ENCODE measurements at regions not wholly inside any gene's neighbourhood (a gene's known extent, or its start where the extent isn't known, plus 50 kb on each side); places are given as distances from the start of the nearest gene placed in this dataset.

GRCh38 chr15:38624244-38625205, 59.9 kb upstream of the RASGRP1 start:
- Histone ChIP-seq H3K27ac (no peak overlapping the region), H3K4me3 (no peak overlapping the region), H3K4me1 (peaks cover 0 to 19% (median 6%) of the 10 kb centered on the region in 4 donors), H3K9me3 (no peaks in the 10 kb centered on the region), H3K27me3 (no peaks in the 10 kb centered on the region), H3K36me3 (no peaks in the 10 kb centered on the region)
- intact Hi-C loops (cut with DNase I; ENCODE audit: low total_unique reads) (no loop called here), in situ Hi-C loops (cut with MboI; ENCODE audit: low pct_ligation_motif_present in 1 of 4, low pct_unique_long_range_greater_than_20kb in 1 of 4, low sequenced_read_pairs in 3 of 4) (no loop called here)
- TF ChIP-seq EP300 (IDR thresholded peaks at IDR 0.05; ENCODE audit: low read depth) = no peak
- no peak for TF ChIP-seq POLR2A (IDR thresholded peaks at IDR 0.05)
- TF ChIP-seq POLR2AphosphoS5 (IDR thresholded peaks at IDR 0.05) = no peak
- TF ChIP-seq, protein P1, sequence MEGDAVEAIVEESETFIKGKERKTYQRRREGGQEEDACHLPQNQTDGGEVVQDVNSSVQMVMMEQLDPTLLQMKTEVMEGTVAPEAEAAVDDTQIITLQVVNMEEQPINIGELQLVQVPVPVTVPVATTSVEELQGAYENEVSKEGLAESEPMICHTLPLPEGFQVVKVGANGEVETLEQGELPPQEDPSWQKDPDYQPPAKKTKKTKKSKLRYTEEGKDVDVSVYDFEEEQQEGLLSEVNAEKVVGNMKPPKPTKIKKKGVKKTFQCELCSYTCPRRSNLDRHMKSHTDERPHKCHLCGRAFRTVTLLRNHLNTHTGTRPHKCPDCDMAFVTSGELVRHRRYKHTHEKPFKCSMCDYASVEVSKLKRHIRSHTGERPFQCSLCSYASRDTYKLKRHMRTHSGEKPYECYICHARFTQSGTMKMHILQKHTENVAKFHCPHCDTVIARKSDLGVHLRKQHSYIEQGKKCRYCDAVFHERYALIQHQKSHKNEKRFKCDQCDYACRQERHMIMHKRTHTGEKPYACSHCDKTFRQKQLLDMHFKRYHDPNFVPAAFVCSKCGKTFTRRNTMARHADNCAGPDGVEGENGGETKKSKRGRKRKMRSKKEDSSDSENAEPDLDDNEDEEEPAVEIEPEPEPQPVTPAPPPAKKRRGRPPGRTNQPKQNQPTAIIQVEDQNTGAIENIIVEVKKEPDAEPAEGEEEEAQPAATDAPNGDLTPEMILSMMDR (IDR thresholded peaks at IDR 0.05) = no peak
- 63 to 71% methylated on average over 6 to 8 of the region's 8 CpGs for WGBS, 2 donors (ENCODE audit: low coverage in 1 of 2)
- DNase-seq = no peak

DNA sequence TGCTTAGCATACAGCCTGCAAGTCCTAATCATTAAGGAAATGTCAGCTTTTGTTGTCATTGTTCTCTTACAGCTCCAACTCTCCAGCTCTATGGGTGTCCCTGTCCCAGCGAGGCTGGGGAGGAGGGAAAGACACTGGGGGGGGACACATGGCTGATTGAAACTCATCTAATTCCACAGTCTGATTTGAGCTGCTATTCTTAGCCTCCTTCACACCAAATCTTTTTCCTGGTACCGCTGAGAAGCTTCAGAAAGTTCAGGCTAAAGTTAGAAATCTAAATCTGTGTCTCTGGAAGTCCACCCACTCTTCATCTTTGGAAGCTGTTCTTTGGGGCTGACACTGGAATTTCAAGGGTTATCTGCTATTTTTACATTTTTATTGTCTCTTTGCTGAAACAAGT, 61.3 kb upstream of the RASGRP1 start:
- 71 to 83% methylated on average over 1 to 2 of the region's 2 CpGs for WGBS, 2 donors (ENCODE audit: low coverage in 1 of 2)
- in situ Hi-C loops (cut with MboI; ENCODE audit: low pct_ligation_motif_present in 1 of 4, low pct_unique_long_range_greater_than_20kb in 1 of 4, low sequenced_read_pairs in 3 of 4) (no loop called here), intact Hi-C loops (cut with DNase I; ENCODE audit: low total_unique reads) (no loop called here)
- Histone ChIP-seq H3K27ac (no peak overlapping the region), H3K4me3 (no peak overlapping the region), H3K27me3 (no peaks in the 10 kb centered on the region), H3K4me1 (peaks cover 0 to 13% (median 5%) of the 10 kb centered on the region in 4 donors), H3K36me3 (no peaks in the 10 kb centered on the region), H3K9me3 (no peaks in the 10 kb centered on the region)
- no peak for DNase-seq
- TF ChIP-seq POLR2A (IDR thresholded peaks at IDR 0.05) (no peak), POLR2AphosphoS5 (IDR thresholded peaks at IDR 0.05) (no peak), EP300 (IDR thresholded peaks at IDR 0.05; ENCODE audit: low read depth) (no peak)
- TF ChIP-seq, protein P1 (IDR thresholded peaks at IDR 0.05) = no peak

DNA sequence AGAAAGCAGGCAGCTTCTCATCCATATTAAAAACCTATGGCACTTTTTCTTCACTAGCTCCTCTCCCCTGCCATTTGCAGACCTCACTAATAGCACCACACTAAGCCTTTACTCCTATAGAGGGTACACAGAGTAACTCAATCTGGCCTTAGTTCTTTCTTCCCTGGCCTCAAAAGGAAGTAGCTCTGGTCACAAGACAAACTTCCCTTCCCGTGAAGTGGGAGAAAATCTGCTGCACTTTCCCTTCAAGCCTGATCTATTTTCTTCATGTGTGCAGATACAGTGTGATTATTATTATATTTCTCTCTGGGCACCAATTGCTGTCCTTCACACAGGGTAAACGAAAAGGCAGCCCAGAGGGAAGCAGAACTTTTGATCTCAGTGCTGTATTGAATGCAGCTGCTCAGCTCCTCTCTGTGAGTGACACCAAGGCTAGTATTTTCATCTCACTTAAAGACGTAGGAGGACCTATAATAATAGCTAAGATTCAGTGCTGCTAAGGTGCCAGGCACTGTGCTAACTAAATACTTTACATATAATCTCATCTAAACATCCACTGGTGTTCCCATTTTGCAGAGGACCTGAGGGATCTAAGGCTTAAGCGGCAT, 61.9 kb upstream of the RASGRP1 start:
- H3K4me3 ChIP-seq = no peak overlapping the region
- H3K4me1 ChIP-seq = peaks cover 0 to 10% (median 3%) of the 10 kb centered on the region in 4 donors
- H3K9me3 ChIP-seq = no peaks in the 10 kb centered on the region
- H3K36me3 ChIP-seq = no peaks in the 10 kb centered on the region
- H3K27ac ChIP-seq = no peak overlapping the region
- TF ChIP-seq POLR2A (IDR thresholded peaks at IDR 0.05) (no peak), EP300 (IDR thresholded peaks at IDR 0.05; ENCODE audit: low read depth) (no peak), POLR2AphosphoS5 (IDR thresholded peaks at IDR 0.05) (no peak)
- TF ChIP-seq, protein P1 (IDR thresholded peaks at IDR 0.05) = no peak
- in situ Hi-C loops (cut with MboI; ENCODE audit: low pct_ligation_motif_present in 1 of 4, low pct_unique_long_range_greater_than_20kb in 1 of 4, low sequenced_read_pairs in 3 of 4) (no loop called here), intact Hi-C loops (cut with DNase I; ENCODE audit: low total_unique reads) (no loop called here)
- 53 to 70% methylated on average over 2 to 4 of the region's 4 CpGs for WGBS, 2 donors (ENCODE audit: low coverage in 1 of 2)
- DNase-seq = no peak
- H3K27me3 ChIP-seq = no peaks in the 10 kb centered on the region

GRCh38 chr15:38627689-38628277, 63.2 kb upstream of the RASGRP1 start:
- 44 to 67% methylated on average over 8 to 12 of the region's 12 CpGs for WGBS, 2 donors (ENCODE audit: low coverage in 1 of 2)
- no peak overlapping the region for H3K27ac ChIP-seq
- in situ Hi-C loops (cut with MboI; ENCODE audit: low pct_ligation_motif_present in 1 of 4, low pct_unique_long_range_greater_than_20kb in 1 of 4, low sequenced_read_pairs in 3 of 4) = no loop called here

More at GRCh38 chr15:38627689-38628277, 63.2 kb upstream of the RASGRP1 start:
- no peaks in the 10 kb centered on the region for H3K9me3 ChIP-seq
- no peaks in the 10 kb centered on the region for H3K27me3 ChIP-seq
- no peaks in the 10 kb centered on the region for H3K36me3 ChIP-seq
- no peak for DNase-seq
- intact Hi-C loops (cut with DNase I; ENCODE audit: low total_unique reads) = no loop called here
- peaks cover 0 to 6% (median 1%) of the 10 kb centered on the region in 4 donors for H3K4me1 ChIP-seq
- no peak overlapping the region for H3K4me3 ChIP-seq
- no peak for TF ChIP-seq POLR2AphosphoS5 (IDR thresholded peaks at IDR 0.05)
- TF ChIP-seq, protein P1 (IDR thresholded peaks at IDR 0.05) = no peak
- no peak for TF ChIP-seq EP300 (IDR thresholded peaks at IDR 0.05; ENCODE audit: low read depth)
- no peak for TF ChIP-seq POLR2A (IDR thresholded peaks at IDR 0.05)

Data from transverse colon (tissue), 4 donors.